ENCODE measurements at regions not wholly inside any gene's neighbourhood (a gene's known extent, or its start where the extent isn't known, plus 50 kb on each side); places are given as distances from the start of the nearest gene placed in this dataset.

DNA sequence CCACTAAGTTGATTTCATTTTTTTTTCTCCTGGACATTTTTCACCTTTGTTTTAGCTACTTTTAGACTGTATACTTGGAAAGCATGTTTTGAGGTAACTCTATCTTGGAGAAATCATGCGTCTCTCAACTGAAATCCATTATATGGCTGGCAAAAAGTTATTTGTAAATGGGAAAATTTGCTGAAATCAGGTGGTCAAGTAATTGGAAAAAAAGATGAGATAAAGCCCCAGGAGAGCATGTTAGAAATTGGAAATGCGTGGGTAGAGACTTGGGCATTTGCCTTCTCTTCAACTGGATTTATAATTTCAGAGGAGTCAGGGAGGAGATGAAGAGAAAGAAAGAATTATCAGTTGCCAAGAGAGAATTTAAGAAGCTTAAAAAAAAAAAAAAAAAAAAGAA is 217.1 kb upstream of the MAP3K7 start:
- Mint-ChIP-seq H3K4me3 (no peak overlapping the region), H3K9me3 (no peaks in the 10 kb centered on the region), H3K4me1 (no peaks in the 10 kb centered on the region), H3K36me3 (no peaks in the 10 kb centered on the region), H3K27ac (no peak overlapping the region), H3K27me3 (no peaks in the 10 kb centered on the region)
- ATAC-seq, result no peak

DNA sequence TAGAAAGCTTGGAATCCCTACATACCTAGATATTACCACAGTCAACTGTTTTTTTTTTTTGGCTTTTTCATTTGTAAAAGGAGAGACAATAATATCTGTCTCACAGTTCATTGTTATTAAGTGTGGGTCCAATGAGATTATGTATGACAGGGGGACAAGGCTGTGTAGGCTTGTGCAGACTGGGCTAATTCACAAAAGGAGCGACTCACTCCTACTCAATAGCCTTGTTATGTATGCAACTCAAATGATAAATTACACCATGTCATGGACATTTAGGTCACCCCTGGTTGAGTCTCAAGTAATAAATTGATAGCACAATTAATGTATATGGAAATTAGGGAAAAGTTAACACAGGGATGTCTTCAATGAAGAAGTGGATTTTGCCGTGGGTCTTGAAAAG is 208.2 kb upstream of the MAP3K7 start:
- no peak for ATAC-seq
- Mint-ChIP-seq H3K27ac (no peak overlapping the region), H3K36me3 (no peaks in the 10 kb centered on the region), H3K9me3 (no peaks in the 10 kb centered on the region), H3K4me3 (no peak overlapping the region), H3K27me3 (no peaks in the 10 kb centered on the region), H3K4me1 (no peaks in the 10 kb centered on the region)

DNA sequence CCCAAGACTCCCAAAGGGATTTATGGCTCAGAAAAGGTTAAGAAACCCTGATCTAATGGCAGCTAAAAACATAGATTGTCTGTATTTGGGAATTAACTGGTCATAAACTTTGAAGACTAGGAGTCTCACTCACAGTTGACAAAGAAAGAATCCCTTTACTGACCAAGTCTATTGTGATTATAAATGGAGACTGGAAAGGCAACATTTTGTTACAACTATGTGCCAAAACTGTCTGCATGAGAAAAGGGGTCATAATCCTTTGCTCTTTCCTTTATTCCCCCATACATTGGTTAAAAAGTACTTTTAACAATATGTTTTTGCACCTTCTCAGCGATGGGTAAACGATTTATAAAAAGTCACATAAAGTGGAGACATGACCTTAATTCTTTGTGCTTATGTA is 206.9 kb upstream of the MAP3K7 start:
- Mint-ChIP-seq H3K27me3 (no peaks in the 10 kb centered on the region), H3K4me3 (no peak overlapping the region), H3K9me3 (no peaks in the 10 kb centered on the region), H3K4me1 (no peaks in the 10 kb centered on the region), H3K27ac (no peak overlapping the region), H3K36me3 (no peaks in the 10 kb centered on the region)
- ATAC-seq, result no peak

- ATAC-seq, result no peak
- H3K9me3 Mint-ChIP-seq, result no peaks in the 10 kb centered on the region
- H3K36me3 Mint-ChIP-seq, result no peaks in the 10 kb centered on the region
- H3K27ac Mint-ChIP-seq, result no peak overlapping the region
- H3K4me1 Mint-ChIP-seq, result no peaks in the 10 kb centered on the region
- no peak overlapping the region for H3K4me3 Mint-ChIP-seq
- no peaks in the 10 kb centered on the region for H3K27me3 Mint-ChIP-seq
Observed at GRCh38 chr6:90790696-90791095, 203.8 kb upstream of the MAP3K7 start.

GRCh38 chr6:90790058-90790457 is 203.2 kb upstream of the MAP3K7 start:
- Mint-ChIP-seq H3K36me3 (no peaks in the 10 kb centered on the region), H3K27me3 (no peaks in the 10 kb centered on the region), H3K9me3 (no peaks in the 10 kb centered on the region), H3K4me3 (no peak overlapping the region), H3K4me1 (no peaks in the 10 kb centered on the region), H3K27ac (no peak overlapping the region)
- ATAC-seq, result no peak

DNA sequence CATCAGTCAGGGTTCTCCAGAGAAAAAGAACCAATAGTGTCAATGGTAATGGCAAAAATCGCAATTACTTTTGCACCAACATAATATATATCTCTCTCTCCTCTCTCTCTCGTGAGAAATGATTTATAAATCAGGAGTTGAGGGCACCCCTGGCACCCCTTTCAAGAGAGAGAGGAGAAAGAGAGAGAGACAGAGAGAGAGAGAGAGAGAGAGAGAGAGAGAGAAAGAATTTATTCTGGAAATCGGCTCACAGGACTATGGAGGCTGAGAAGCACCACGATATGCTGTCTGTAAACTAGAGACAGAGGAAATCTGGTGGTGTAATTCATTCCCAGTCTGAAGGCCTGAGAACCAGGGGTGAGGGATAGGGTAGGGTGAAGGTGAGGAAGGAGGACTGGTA is 201.9 kb upstream of the MAP3K7 start:
- ATAC-seq, result peak; percentile 26
- no peaks in the 10 kb centered on the region for H3K36me3 Mint-ChIP-seq
- no peaks in the 10 kb centered on the region for H3K9me3 Mint-ChIP-seq
- no peak overlapping the region for H3K4me3 Mint-ChIP-seq
- H3K27me3 Mint-ChIP-seq, result no peaks in the 10 kb centered on the region
- no peak overlapping the region for H3K27ac Mint-ChIP-seq
- no peaks in the 10 kb centered on the region for H3K4me1 Mint-ChIP-seq

- no peaks in the 10 kb centered on the region for H3K9me3 Mint-ChIP-seq
- H3K36me3 Mint-ChIP-seq, result no peaks in the 10 kb centered on the region
- H3K4me3 Mint-ChIP-seq, result no peak overlapping the region
- no peak for ATAC-seq
- no peaks in the 10 kb centered on the region for H3K4me1 Mint-ChIP-seq
- H3K27ac Mint-ChIP-seq, result no peak overlapping the region
- H3K27me3 Mint-ChIP-seq, result no peaks in the 10 kb centered on the region
Observed at GRCh38 chr6:90787446-90787845, 200.6 kb upstream of the MAP3K7 start.

GRCh38 chr6:90780778-90781177 is 193.9 kb upstream of the MAP3K7 start:
- Mint-ChIP-seq H3K27me3 (peaks cover 14% of the 10 kb centered on the region), H3K27ac (no peak overlapping the region), H3K4me1 (no peaks in the 10 kb centered on the region), H3K36me3 (no peaks in the 10 kb centered on the region), H3K4me3 (no peak overlapping the region), H3K9me3 (no peaks in the 10 kb centered on the region)
- no peak for ATAC-seq

GRCh38 chr6:90780141-90780540 is 193.3 kb upstream of the MAP3K7 start:
- peaks cover 19% of the 10 kb centered on the region for H3K27me3 Mint-ChIP-seq
- no peak overlapping the region for H3K27ac Mint-ChIP-seq
- no peak overlapping the region for H3K4me3 Mint-ChIP-seq
- no peaks in the 10 kb centered on the region for H3K36me3 Mint-ChIP-seq
- H3K4me1 Mint-ChIP-seq, result no peaks in the 10 kb centered on the region
- no peak for ATAC-seq
- no peaks in the 10 kb centered on the region for H3K9me3 Mint-ChIP-seq

- Mint-ChIP-seq H3K4me1 (no peaks in the 10 kb centered on the region), H3K36me3 (no peaks in the 10 kb centered on the region), H3K4me3 (no peak overlapping the region), H3K27ac (no peak overlapping the region), H3K9me3 (no peaks in the 10 kb centered on the region), H3K27me3 (peaks cover 19% of the 10 kb centered on the region)
- ATAC-seq, result no peak
Observed at GRCh38 chr6:90778417-90779203, 191.7 kb upstream of the MAP3K7 start.

GRCh38 chr6:90770778-90771177 is 183.9 kb upstream of the MAP3K7 start:
- Mint-ChIP-seq H3K27ac (no peak overlapping the region), H3K4me1 (no peaks in the 10 kb centered on the region), H3K9me3 (no peaks in the 10 kb centered on the region), H3K4me3 (no peak overlapping the region), H3K27me3 (peaks cover 5% of the 10 kb centered on the region), H3K36me3 (no peaks in the 10 kb centered on the region)
- no peak for ATAC-seq

- no peak overlapping the region for H3K27ac Mint-ChIP-seq
- ATAC-seq, result no peak
- no peaks in the 10 kb centered on the region for H3K4me1 Mint-ChIP-seq
- no peaks in the 10 kb centered on the region for H3K9me3 Mint-ChIP-seq
- no peaks in the 10 kb centered on the region for H3K36me3 Mint-ChIP-seq
- H3K4me3 Mint-ChIP-seq, result no peak overlapping the region
- H3K27me3 Mint-ChIP-seq, result peaks cover 4% of the 10 kb centered on the region
Observed at GRCh38 chr6:90765895-90766294, 179.0 kb upstream of the MAP3K7 start.

DNA sequence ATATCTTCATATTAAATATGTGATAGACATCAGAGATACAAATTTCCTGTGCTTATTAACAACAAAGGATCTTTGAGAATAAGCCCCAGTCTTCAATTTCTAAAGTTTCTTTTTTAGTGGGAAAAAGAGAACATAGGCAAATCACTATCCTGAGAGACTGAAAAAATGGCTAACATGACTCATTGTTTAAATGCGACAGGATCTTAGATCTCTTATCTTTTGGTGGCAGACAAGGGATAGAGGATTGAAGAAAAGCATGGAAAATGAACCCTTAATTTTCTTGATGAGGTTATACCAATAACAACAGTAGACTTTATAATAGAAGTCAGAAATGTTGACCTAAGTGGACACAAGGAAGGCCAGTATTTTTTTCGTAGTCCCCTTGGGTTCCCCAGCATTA is 178.6 kb upstream of the MAP3K7 start:
- Mint-ChIP-seq H3K36me3 (no peaks in the 10 kb centered on the region), H3K27me3 (peaks cover 8% of the 10 kb centered on the region), H3K27ac (no peak overlapping the region), H3K4me3 (no peak overlapping the region), H3K4me1 (no peaks in the 10 kb centered on the region), H3K9me3 (no peaks in the 10 kb centered on the region)
- ATAC-seq, result no peak

DNA sequence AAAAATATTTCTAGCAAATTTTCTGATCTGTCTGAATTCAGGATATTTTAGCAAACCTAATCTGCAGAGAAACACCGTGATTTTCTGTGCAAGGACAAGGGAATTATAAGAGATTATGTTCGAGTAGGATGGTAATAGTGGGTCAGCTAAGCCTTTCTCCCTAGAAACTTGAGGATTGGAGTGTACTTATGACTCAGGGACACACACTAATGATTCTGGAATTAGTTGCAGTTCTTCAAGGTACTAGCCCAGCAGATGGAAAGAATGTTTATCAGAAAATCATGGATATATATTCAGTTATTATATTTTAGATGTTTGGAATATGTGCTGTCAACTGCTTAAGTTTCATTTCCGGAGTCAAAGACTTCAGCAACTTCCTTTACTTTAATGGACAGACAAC is 177.1 kb upstream of the MAP3K7 start:
- no peak for ATAC-seq
- Mint-ChIP-seq H3K36me3 (no peaks in the 10 kb centered on the region), H3K4me3 (no peak overlapping the region), H3K27ac (no peak overlapping the region), H3K9me3 (no peaks in the 10 kb centered on the region), H3K27me3 (peaks cover 11% of the 10 kb centered on the region), H3K4me1 (no peaks in the 10 kb centered on the region)

DNA sequence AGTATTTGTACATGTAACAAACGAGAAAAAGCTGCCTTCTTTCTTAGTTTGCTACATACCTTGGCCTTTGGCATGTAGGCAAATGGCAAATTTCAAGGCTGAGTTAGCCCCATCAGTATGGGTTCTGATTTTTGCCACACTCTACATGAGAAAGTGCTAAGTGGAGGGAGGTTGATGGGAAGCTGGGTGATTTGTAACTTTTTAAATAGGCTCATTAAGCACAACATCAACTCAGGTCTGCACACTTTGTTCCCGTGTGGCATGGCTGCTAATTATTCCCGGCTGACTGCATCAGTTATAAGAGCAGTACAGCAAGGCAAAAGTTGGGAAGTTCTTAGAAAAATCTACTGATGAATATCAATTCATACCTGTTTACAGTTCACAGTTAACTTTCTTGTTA is 172.8 kb upstream of the MAP3K7 start:
- no peak overlapping the region for H3K27ac Mint-ChIP-seq
- H3K9me3 Mint-ChIP-seq, result no peaks in the 10 kb centered on the region
- ATAC-seq, result no peak
- peaks cover 11% of the 10 kb centered on the region for H3K27me3 Mint-ChIP-seq
- no peak overlapping the region for H3K4me3 Mint-ChIP-seq
- H3K36me3 Mint-ChIP-seq, result no peaks in the 10 kb centered on the region
- H3K4me1 Mint-ChIP-seq, result no peaks in the 10 kb centered on the region

- H3K36me3 Mint-ChIP-seq, result no peaks in the 10 kb centered on the region
- H3K4me1 Mint-ChIP-seq, result no peaks in the 10 kb centered on the region
Observed at GRCh38 chr6:90758741-90759140, 171.9 kb upstream of the MAP3K7 start.

More at GRCh38 chr6:90758741-90759140, 171.9 kb upstream of the MAP3K7 start:
- peaks cover 11% of the 10 kb centered on the region for H3K27me3 Mint-ChIP-seq
- no peak overlapping the region for H3K27ac Mint-ChIP-seq
- no peak for ATAC-seq
- H3K9me3 Mint-ChIP-seq, result no peaks in the 10 kb centered on the region
- no peak overlapping the region for H3K4me3 Mint-ChIP-seq
